Type B pancreatic cell (in vitro differentiated cells): ENCODE measurements at regions not wholly inside any gene's neighbourhood (a gene's known extent, or its start where the extent isn't known, plus 50 kb on each side); places are given as distances from the start of the nearest gene placed in this dataset.

Source experiments
- DNase-seq: peaks from one replicate; pipeline ENCODE4 v3.0.0; 2021; ENCODE audit warnings: mixed read lengths; ENCODE audit not compliant: unreplicated experiment; ENCODE audit errors: extremely low spot score
- H3K27ac Mint-ChIP-seq: 2 replicates; pipeline ENCODE4 v1.8.0; 2021; ENCODE audit warnings: mild to moderate bottlenecking, mixed read lengths
- H3K27me3 Mint-ChIP-seq: 2 replicates; pipeline ENCODE4 v1.8.0; 2021; ENCODE audit warnings: mixed read lengths
- H3K36me3 Mint-ChIP-seq: 2 replicates; pipeline ENCODE4 v1.8.0; 2021; ENCODE audit warnings: mixed read lengths
- H3K4me1 Mint-ChIP-seq: one replicate; pipeline ENCODE4 v1.8.0; 2021; ENCODE audit warnings: mixed read lengths; ENCODE audit not compliant: unreplicated experiment
- H3K4me3 Mint-ChIP-seq: 2 replicates; pipeline ENCODE4 v1.8.0; 2021; ENCODE audit warnings: mild to moderate bottlenecking, mixed read lengths
- H3K9me3 Mint-ChIP-seq: 2 replicates; pipeline ENCODE4 v1.8.0; 2021; ENCODE audit warnings: mixed read lengths
- TF ChIP-seq, protein P1 (sequence below): fragments of 200-600 bp; sonication (generic); conservative IDR thresholded peaks from 2 replicates; pipeline ENCODE4 v1.5.0; 2021; ENCODE audit warnings: antibody characterized with exemption, mild to moderate bottlenecking

DNA sequence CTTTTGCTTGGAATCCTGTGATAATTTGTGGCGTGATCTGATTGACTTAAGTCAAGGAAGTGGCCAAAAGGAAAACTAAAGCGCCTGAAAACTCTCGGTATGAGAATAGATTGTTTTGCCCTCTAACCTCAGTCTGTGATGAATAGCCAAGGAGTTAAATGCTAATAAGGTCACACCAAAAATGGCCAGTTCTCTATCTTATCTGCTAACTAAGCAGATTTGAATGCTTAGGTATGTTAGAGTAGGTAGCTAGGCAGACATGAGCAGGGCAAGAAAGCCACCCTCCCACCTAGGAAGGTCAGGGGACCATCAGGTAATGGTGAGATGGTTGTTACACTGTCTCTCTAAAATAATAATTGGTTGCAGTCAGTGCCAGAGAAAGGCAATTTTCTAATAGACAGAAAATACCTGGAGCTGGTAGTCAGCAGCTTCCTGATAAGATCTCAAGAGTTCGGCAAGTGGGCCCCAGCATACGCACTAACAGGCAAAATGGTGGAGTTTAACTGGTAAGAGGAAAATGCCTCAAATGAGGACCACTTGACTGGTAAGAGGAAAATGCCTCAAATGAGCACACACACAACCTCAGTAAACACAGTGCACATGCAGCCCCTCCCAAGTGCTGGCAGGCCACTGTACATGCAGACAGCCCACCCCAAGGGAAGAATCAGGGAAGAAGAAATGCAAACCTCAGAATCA, 468.4 kb downstream of the MBD2 start:
- H3K27me3 Mint-ChIP-seq = no peaks in the 10 kb centered on the region
- no peak overlapping the region for H3K4me3 Mint-ChIP-seq
- peaks cover 15% of the 10 kb centered on the region for H3K4me1 Mint-ChIP-seq
- no peak overlapping the region for H3K27ac Mint-ChIP-seq
- H3K9me3 Mint-ChIP-seq = no peaks in the 10 kb centered on the region
- TF ChIP-seq, protein P1, sequence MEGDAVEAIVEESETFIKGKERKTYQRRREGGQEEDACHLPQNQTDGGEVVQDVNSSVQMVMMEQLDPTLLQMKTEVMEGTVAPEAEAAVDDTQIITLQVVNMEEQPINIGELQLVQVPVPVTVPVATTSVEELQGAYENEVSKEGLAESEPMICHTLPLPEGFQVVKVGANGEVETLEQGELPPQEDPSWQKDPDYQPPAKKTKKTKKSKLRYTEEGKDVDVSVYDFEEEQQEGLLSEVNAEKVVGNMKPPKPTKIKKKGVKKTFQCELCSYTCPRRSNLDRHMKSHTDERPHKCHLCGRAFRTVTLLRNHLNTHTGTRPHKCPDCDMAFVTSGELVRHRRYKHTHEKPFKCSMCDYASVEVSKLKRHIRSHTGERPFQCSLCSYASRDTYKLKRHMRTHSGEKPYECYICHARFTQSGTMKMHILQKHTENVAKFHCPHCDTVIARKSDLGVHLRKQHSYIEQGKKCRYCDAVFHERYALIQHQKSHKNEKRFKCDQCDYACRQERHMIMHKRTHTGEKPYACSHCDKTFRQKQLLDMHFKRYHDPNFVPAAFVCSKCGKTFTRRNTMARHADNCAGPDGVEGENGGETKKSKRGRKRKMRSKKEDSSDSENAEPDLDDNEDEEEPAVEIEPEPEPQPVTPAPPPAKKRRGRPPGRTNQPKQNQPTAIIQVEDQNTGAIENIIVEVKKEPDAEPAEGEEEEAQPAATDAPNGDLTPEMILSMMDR = no peak
- DNase-seq = no peak
- no peaks in the 10 kb centered on the region for H3K36me3 Mint-ChIP-seq

DNA sequence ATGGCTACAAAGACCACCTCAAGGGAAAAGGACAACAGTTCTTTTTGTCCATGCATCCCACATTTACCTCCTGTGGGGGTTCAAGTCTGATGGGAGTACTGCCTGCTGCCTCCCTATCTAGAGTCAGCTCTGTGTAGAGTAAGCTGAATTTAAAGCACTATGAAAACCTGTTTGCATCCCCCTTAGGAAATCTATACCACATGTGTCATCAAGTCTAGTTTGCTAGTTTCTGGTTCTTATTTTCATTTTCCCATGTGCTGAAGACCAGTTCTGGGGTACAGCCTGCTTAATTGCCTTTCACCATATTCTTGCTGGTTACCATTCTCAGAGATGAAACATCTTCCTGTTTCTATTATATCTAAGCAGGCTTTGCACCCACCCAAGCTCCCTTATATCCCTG, 470.3 kb downstream of the MBD2 start:
- H3K4me3 Mint-ChIP-seq = no peak overlapping the region
- H3K4me1 Mint-ChIP-seq = peaks cover 15% of the 10 kb centered on the region

DNA sequence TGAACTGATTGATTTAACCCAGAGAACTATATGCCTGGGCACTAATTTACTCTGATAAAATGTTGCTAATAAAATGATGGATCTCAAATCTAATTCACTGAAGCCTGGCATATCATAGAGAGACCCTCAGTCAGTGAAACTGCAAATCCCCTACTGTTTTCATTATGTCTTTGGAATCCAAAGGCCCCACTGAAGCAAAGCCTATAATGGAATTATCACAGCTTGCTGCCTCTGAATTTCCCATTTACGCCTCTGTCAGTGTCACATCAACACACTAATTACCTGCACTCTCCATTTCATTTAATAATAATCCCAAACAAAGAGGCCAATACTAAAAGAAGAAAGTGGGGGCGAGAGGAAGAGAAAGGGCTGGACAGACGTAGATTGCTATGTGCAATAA, 470.9 kb downstream of the MBD2 start:
- no peaks in the 10 kb centered on the region for H3K27me3 Mint-ChIP-seq
- H3K36me3 Mint-ChIP-seq = no peaks in the 10 kb centered on the region
- TF ChIP-seq, protein P1 = no peak
- peaks cover 15% of the 10 kb centered on the region for H3K4me1 Mint-ChIP-seq
- DNase-seq = no peak
- H3K4me3 Mint-ChIP-seq = no peak overlapping the region
- no peak overlapping the region for H3K27ac Mint-ChIP-seq
- no peaks in the 10 kb centered on the region for H3K9me3 Mint-ChIP-seq

More for the DNA sequence above, 470.3 kb downstream of the MBD2 start:
- Mint-ChIP-seq H3K36me3 (no peaks in the 10 kb centered on the region), H3K9me3 (no peaks in the 10 kb centered on the region), H3K27ac (no peak overlapping the region), H3K27me3 (no peaks in the 10 kb centered on the region)
- no peak for DNase-seq
- TF ChIP-seq, protein P1 = no peak

DNA sequence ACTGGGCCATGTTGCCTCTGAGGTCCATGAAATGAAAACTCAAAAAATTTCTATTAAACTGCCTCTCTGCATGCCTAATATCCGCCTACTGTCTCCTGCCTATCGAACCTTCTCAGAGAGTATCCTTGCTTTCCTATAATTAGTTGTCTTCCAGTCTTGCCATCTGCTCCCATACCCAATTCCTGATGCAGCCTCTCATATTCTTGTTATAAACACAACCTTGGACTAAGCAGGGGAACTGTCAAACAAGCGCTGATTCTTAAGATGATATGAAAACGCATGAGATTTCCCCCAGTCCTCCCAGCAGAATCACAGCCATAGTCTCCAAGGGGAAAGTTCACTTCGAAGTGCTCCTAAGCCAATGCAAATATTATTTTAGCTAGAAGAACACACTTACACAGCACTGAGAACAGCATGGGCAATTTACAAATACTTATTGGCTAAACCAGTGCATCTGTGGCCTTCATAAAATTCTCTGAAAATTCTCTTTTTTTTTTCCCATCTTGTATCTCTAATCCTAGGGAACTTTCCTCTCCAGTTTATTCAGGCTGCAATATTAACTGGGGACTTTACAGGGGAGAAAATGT, 471.6 kb downstream of the MBD2 start:
- Mint-ChIP-seq H3K36me3 (no peaks in the 10 kb centered on the region), H3K27me3 (no peaks in the 10 kb centered on the region), H3K27ac (no peak overlapping the region), H3K9me3 (no peaks in the 10 kb centered on the region), H3K4me3 (no peak overlapping the region), H3K4me1 (peaks cover 15% of the 10 kb centered on the region)
- DNase-seq = no peak
- TF ChIP-seq, protein P1 = no peak

DNA sequence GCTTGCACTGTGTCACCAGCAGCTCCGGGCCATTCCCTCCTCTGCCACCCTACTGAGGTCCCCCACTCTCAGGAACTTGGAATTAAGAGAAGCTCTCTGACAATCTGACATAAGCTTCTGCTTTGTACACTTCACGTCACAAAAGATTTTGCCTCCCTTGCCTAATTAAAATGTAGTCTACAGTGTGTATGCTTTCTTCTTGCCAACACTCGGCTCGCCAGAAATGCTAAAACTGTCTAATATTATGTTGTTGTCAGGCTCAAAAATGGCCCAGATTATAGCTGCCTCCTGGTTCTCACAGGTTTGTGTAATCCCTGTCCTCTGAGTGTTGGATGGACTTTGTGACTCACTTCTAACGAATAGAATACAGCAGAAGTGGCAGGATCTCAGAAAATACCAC, 474.7 kb downstream of the MBD2 start:
- H3K36me3 Mint-ChIP-seq = no peaks in the 10 kb centered on the region
- H3K4me3 Mint-ChIP-seq = no peak overlapping the region
- H3K4me1 Mint-ChIP-seq = peaks cover 11% of the 10 kb centered on the region
- no peaks in the 10 kb centered on the region for H3K9me3 Mint-ChIP-seq
- TF ChIP-seq, protein P1 = no peak
- H3K27me3 Mint-ChIP-seq = no peaks in the 10 kb centered on the region
- DNase-seq = no peak
- no peak overlapping the region for H3K27ac Mint-ChIP-seq
